DND-41 (cell line): ENCODE measurements at regions not wholly inside any gene's neighbourhood (a gene's known extent, or its start where the extent isn't known, plus 50 kb on each side); places are given as distances from the start of the nearest gene placed in this dataset.

ENCODE experiments used
- EZH2 ChIP-seq: IDR thresholded peaks from 3 replicates; pipeline ENCODE4 v1.6.1; 2012; ENCODE audit warnings: borderline replicate concordance, low read depth, mild to moderate bottlenecking, moderate library complexity, low read length, inconsistent platforms; ENCODE audit not compliant: severe bottlenecking
- TF ChIP-seq, protein P1 (sequence below): IDR thresholded peaks from 2 replicates; pipeline ENCODE4 v1.5.1; 2012; ENCODE audit warnings: borderline replicate concordance, low read length, moderate library complexity, mild to moderate bottlenecking; ENCODE audit not compliant: poor library complexity, severe bottlenecking; ENCODE audit errors: extremely low read depth

- TF ChIP-seq, protein P1, sequence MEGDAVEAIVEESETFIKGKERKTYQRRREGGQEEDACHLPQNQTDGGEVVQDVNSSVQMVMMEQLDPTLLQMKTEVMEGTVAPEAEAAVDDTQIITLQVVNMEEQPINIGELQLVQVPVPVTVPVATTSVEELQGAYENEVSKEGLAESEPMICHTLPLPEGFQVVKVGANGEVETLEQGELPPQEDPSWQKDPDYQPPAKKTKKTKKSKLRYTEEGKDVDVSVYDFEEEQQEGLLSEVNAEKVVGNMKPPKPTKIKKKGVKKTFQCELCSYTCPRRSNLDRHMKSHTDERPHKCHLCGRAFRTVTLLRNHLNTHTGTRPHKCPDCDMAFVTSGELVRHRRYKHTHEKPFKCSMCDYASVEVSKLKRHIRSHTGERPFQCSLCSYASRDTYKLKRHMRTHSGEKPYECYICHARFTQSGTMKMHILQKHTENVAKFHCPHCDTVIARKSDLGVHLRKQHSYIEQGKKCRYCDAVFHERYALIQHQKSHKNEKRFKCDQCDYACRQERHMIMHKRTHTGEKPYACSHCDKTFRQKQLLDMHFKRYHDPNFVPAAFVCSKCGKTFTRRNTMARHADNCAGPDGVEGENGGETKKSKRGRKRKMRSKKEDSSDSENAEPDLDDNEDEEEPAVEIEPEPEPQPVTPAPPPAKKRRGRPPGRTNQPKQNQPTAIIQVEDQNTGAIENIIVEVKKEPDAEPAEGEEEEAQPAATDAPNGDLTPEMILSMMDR, result no peak
- TF ChIP-seq EZH2, result no peak
Measured at GRCh38 chr15:46872981-46873330, 844.3 kb upstream of the SEMA6D start.
